Activated CD8-positive, alpha-beta memory T cell treated with anti-CD3 and anti-CD28 coated beads for 1 hour (primary cell): ENCODE measurements at regions not wholly inside any gene's neighbourhood (a gene's known extent, or its start where the extent isn't known, plus 50 kb on each side); places are given as distances from the start of the nearest gene placed in this dataset.
"Not testable (repeated sequence)": the region's sequence is repeated elsewhere in the genome, so short reads cannot be mapped to it uniquely, and the experiment has no call there.

Experiments used
- DNase-seq, 2 donors: peaks; one replicate each; pipeline ENCODE4 v3.0.0-alpha.2; 2020; ENCODE audit warnings: low read depth in 1 of 2; ENCODE audit errors: extremely low read depth in 1 of 2

DNA sequence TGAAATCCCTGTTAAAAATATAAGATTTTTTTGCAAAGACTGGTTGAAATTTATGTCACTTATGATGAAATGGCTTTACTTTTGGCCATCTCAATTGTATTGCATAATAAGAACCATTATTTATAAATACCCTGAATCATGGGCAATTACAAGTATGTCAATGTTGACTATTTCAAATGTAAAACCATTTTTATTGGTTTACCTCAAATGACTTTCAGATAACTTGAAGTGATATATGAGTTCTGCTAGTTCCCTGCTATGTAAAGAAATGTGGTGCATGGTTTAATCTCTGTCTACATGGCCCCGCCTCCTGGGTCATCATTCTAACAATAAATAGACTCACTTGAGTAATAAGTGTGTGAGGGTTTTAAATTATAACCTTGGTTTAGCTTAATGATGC is 275.6 kb upstream of the PREP start:
- DNase-seq: no peak

DNA sequence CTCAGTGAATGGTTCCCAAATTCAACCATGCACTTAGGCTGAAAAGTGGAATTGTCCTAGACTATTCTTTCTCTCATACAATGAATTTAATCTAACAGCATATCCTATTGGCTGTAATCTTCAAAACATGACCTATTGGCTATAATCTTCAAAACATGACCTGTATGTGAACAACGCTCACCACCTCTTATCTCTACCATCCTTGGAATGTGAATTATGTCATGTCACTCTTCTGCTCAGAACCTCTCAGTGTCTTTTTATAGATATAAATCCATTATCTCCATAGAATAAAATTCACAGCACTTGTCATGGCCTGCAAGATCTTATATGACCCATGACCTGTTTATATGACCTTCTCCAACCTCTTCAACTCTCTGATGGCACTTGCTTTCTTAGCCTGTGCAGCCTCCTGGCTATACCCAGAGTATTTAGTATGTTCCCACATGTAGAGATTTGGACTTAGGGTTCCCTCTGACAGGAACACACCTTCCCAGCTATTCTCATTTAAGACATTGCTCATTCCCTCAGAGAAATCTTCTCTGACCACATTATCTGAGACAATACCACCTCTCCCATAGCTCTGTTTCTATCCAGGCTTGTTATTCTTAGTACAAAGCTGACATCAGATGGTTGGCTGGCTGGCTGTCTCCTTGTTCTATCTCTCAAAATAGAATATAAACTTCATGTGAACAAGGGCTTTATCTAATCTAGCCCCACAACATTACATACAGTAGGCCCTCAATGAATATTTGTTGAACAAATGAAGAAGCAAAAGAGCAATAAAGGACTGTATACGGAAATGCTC is 275.0 kb upstream of the PREP start:
- no peak for DNase-seq

DNA sequence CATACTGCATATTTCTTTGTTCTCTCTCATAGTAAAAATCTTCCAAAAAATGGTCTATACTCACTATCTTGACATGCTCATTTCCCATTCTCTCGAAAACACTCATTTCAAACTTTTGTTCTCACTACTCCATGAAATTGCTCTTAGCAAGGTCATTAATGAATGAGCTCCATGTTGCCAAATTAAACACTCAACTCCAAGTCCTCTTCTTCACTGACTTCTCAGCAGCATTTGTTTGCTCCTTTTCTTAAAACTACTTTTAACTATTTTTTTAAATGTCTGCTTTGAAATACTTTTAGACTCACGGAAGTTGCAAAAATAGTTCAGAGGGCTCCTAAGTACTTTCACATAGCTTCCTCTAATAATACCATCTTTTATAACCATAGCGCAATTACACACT is 274.0 kb upstream of the PREP start:
- no peak for DNase-seq

DNA sequence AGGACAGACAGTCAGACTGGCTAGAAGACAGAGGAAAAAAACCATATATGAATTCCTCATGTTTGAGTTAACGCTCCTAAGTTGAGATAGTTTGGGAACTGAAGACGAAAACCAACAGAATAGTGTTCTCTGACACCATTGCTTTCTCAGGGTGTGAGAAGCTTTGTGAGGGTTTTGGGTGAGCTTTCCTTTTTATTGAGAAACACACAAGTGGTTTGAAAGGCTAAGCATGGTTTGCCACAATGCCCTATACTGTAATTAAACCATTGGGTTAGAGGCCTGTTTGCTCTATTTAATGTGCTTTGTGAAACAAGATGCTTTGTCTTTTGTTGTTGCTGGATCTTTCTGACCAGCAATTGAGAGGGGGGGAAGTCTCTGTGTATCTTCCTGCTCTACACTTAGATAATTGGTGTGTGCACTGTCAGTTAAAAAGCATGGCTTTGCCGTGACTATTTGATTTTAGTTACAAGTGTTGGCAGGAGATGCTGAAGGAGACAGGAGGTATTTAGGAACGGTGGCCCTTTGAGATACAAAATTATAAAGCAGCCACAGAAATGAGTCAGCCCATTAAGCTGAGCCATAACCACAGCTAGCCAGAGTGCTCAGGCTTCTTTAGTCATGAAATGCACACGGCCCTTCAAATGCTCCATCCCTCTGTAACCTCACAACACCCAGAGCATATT is 273.0 kb upstream of the PREP start:
- no peak for DNase-seq

DNA sequence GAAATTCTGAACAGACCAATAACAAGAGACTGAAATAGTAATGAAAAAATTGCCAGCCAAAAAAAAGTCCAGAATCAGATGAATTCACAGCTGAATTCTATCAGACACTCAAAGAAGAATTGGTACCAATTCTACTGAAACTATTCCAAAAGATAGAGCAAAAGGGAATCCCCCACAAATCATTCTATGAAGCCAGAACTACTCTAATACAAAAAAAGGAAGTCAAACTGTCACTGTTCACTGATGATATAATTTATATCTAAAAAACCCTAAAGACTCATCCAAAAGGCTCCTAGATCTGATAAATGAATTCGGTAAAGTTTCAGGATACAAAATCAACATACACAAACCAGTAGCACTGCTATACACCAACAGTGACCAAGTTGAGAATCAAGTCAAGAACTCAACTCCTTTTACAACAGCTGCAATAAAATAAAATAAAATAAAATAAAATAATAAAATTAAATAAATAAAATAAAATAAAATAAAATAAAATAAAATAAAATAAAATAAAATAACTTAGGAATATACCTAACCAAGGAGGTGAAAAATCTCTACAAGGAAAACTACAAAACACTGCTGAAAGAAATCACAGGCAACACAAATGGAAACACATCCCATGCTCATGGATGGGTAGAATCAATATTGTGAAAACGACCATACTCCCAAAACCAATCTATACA is 270.1 kb upstream of the PREP start:
- not testable (repeated sequence) for DNase-seq

DNA sequence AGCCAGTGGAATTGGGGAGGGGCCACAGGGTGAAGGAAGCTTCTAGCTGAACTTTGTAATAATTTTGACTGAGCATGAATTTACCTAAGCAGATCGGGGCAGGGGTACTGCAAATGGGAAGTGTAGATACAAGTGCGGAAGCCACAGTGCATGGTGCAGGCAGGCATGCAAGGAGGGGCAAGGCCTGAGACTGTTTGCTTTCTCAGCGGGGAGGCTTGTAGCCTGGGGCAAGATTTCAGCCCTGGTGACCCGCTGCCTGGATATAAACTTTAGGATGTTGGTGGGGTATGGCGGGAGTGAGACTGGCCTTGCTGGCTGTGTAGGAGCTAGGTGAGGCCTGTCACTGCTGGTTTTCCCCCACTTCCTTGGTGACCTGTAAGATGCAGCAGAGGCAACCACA is 266.4 kb upstream of the PREP start:
- no peak for DNase-seq

DNA sequence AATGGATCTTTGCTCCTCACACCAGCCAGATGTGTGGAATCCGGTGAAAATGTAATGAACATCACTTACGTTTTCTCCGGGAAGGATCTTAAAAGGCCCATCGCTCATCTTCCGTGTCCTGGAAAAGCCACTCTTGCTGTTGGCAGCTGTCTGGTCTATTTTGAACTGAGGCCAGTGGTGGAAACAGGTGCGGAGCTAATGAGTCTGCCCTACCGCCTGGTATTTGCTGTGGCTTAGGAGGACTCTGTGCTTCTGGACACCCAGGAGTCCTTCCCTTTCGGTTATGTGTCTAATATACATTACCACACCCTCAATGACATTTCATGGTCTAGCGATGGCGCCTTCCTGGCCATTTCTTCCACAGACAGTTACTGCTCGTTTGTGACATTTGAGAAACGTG is 264.2 kb upstream of the PREP start:
- no peak for DNase-seq

DNA sequence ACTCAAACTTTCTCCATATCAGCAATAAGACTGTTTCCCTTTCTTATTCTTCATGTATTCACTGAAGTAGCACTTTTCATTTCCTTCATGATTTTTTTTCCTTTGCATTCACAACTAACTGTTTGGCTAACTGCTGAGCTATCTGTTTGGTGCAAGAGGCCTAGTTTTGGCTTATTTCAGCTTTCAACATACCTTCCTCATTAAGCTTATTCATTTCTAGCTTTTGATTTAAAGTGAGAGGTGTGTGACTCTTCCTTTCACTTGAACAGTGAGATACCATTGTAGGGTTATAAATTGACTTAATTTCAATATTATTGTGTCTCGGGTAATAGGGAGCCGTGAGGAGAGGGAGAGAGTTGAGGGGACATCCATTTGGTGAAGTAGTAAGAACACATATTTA is 262.0 kb upstream of the PREP start:
- DNase-seq: no peak

DNA sequence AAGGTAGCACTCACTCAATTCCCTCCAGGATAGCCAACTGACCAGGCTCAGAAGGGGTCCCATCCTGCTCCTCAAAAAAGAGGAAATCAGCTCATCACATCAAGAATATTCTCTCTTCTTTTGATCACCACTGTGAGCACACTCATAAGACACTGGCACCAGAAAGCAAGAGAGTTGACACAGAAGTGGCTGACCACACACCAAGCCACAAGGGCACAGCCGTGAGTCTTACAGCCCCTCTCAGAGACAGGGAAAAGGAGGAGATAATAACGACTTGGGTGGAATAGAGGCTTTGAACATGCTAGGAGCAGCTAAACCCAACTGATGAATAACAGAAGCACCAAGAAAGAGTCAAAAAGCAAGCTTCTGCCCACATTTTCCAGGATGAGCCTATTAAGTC is 249.1 kb upstream of the PREP start:
- DNase-seq: no peak

DNA sequence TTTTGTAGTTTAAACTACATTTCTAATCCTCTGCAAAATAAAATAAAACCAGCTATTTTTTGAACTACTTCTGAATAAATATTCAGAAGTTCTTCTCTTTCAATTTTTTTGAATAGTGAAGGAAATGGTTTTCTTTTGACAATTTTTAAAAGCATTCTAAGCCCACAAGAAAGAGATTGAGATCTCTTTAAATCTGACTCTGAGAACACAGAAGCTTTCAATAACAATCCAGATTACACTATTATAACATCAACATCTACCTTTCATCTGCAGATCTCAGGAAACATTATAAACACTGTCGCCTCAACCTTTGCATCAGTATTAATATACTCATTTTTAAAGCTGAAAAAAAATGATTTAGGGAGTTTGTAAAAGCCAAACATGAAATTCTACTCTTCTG is 247.5 kb upstream of the PREP start:
- no peak for DNase-seq

DNA sequence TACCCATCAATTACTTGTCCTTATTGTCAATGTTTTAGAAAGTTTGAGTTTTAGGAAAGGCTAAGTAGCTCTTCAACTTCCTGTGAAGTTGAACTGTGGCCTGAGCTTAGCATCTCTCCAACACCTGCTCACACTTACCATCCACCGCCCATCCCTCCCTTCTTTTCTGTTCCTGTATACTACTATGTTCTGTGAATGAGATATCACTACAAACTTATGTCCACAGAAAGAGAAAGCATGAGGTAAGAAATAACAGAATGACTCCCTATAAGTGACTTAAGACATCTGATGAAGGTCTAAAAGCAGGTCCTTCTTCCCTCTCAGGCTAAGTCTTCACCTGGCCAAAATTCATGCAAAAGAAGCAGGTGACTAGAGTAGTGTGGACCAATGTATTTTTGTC is 246.3 kb upstream of the PREP start:
- no peak for DNase-seq

DNA sequence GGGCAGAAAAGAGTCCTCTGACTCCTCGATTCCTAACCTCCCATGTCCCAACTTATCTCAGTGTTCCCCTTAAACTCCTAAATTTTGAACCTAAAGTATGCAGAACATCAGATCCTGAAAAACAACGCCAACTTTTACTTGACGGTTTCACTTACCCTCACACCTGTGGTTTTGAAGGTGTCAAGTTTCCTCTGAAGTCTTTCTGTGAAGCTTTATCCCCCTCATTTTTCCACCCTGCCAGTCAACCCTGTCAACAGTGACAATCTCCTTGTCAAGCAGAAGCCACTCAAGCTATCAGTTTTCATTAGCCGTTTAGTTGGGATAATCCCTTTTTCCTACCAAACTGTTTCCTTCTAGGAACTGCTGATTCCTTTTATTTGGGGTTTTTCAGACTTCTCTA is 245.4 kb upstream of the PREP start:
- no peak for DNase-seq

DNA sequence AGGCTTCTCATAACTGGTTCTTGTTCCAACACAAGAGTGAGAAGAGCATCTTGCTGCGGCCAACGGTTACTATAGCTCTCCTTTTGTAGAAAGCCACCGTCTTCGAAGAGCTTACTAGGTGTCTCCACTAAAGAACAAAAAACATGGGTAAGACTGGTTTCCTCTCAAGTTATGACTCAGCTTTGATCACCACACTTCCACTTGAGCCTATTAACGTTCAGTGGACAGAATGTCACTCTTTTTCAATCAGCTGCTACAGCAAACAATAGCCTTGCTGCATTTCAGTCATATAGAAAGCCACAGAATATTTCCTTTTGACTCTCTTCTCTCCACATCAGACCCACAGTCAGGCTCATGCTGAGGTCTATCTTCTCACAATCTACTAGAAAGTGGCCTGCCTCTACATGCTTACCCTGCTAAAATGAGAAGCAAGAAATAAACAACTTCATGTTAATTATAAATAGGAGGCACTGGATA is 243.5 kb upstream of the PREP start:
- DNase-seq: no peak

DNA sequence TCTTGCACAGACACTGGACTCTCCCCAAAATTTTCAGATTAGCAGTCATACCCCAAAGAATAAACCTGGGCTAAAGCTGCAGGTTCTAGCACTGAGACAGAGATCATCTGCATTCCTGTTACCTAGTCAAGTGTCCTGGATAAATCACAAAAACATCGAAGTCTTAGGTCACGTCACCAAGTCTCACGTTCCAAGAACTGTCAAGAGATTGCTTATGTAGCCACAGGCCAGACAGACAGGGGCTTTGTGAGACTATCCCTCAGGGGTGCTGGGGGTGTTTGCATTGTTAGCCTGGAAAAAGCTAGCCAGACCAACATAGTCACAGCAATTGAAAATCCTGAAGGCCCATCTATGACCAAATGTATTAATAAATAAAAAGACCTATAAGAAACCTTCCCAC is 243.1 kb upstream of the PREP start:
- DNase-seq: no peak

DNA sequence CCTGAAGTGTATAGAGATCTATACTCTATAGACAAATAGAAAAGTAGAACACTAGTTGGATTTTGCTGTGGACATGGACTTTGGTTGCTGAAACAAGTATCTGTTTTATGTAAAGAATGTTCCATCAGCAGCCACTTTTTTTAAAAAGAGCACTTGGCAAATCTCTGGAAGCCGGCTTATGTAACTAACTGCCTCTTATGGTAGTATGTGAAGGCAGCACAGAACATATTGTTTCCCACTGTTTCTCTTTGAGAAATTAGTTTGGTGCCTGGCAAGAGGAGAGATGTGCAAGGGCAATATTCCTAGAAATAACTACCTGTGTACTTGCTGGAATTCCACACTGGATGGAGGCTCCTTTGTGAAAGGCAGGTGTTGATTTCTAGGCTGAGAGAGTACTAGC is 242.3 kb upstream of the PREP start:
- no peak for DNase-seq

DNA sequence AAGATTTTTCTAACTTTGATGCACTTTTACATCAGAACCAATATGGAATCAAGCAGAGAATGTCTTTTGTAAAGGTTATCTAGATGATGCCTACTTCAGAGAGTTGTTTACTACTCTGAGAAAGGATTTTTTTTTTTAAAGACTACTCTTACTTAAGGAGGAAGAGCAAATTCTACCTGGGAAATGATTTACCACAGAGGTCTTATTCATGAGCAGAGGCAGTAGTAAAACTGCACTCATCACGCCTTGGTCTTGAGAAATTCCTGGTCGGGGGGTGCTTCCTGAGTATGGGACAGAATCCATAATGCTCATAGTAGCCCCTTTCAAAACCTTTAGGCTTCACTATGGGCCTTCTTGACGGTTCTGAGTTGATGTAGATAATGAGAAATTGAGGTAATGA is 241.8 kb upstream of the PREP start:
- no peak for DNase-seq

DNA sequence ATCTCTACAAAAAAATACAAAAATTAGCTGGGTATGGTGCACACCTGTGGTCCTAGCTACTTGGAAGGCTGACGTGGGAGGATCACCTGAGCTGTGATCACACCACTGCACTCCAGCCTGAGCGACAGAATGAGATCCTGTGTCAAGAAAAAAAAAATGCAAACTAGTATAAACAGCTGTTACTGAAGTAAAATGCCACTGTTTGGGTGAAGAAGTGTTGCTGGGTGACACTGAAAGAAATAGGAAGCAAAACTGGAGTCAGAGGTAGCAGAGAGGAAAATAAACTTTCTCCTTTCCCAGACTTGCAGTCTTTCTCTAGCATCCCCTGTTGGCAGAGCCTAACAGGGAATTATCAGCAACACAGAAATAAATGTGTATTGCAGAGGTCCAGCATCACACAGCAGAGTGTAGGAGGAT is 241.2 kb upstream of the PREP start:
- no peak for DNase-seq

DNA sequence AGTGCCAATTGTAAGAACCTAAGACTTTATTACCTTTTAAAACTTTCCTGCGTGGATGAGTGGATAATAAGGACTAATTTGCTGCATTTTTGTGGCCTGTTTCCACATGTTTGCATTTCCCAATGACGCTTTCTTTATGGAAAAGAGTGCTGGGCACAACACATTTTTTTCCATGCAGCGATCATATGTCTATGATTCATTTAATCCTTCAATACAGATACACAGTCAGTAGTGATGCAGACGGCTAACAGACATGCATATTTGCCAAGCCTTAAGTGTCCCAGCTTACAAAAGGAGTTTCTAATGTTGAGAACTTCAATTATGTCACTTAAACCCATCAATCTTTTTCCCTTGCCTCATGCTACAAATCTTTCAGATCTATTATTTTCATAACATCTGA is 239.8 kb upstream of the PREP start:
- DNase-seq: no peak

DNA sequence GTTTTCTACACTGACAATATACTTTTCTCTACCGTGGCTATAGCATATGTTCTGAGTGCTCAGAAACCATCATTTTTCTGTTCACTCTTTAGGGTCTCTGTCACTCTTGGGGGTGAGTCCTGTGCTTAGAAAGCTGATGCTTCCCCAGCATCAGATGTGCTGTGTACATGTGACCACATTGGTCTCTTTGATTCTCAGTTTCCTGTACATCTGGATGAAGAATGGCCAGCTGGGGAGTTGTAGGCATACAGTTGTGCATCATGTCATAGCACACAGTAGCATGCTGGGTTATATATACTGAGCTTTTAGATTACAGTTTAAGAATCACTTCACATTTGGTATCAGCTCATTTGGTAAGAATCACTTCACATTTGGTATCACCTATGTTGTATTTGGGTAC is 238.6 kb upstream of the PREP start:
- no peak for DNase-seq

DNA sequence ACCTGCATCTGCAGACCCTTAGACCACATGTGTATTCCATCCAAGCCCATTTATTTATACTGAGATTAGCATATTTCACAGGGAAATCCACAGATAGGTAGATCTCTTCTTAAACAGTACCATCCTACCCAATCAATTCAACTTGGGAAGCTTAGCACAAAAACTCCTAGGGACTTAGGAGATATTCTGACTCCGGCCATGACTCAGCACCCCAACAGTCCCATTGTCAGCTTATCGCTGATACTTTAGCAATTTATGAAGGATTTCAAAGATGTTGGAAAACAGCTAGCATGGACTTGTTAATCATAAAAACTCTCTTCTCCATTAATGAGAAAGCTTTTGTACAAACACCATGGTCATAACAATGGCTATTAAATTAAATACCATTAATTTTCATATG is 236.2 kb upstream of the PREP start:
- no peak for DNase-seq

DNA sequence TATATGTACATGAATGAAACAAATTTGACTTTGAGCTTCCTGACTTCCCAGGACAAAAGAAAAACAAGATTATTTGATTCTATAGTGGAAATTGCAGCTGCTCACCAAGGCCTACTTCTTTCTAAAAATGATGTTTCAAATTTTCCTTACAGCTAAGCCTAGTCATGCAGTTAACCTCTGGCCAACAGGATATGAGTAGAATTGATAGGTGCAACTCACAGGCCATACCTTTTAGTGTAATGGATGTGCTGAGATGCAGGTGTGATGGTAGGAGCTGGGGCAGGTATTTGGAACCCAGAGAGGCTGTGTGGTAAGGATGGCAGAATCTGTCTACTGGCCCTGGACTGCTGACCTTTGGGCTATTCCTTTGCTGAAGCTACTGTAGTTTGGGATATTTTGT is 230.9 kb upstream of the PREP start:
- no peak for DNase-seq
